Activated gamma-delta T cell treated with Interleukin-2 at 50 U/mL for 16 hours (primary cell): ENCODE measurements at regions not wholly inside any gene's neighbourhood (a gene's known extent, or its start where the extent isn't known, plus 50 kb on each side); places are given as distances from the start of the nearest gene placed in this dataset.
"Not testable (repeated sequence)": the region's sequence is repeated elsewhere in the genome, so short reads cannot be mapped to it uniquely, and the experiment has no call there.

Source experiments
- DNase-seq: peaks from one replicate; pipeline ENCODE4 v3.0.0-alpha.2; 2020

DNA sequence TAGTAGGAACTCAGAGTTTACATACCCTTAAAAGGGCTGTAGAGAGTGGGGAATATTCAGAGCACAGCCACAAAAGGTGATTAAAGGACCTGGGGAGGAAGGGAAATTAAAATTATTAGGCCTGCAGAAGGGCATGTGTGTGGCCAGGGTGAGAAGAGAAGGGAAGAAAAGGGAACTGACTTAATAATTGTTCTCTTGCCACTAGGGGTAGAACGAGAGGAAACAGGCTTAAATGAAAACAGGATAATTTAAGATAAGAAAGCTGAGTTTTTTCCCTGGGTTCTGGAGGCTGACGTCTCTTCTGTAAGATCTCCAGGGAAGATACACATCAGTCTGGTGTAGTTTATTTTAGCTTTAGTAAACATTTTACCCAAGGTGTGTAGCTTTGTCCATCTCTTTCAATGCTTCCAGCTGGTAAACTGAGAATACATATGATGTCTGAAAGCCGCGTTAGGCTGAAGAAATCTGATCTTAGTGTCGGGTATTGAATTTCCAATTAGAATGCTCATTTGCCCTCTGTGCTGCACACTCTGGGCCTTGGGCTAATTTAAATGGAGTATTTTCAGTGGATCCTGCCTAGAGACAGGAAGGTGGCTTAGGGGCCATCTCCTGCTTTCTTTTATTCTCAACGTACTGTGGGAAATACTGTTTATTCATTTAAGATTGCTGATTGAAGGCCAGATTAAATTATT, 416.8 kb downstream of the TMEM38B start:
- no peak for DNase-seq

GRCh38 chr9:106112935-106113334, 418.6 kb downstream of the TMEM38B start:
- no peak for DNase-seq

GRCh38 chr9:106119176-106119575, 424.8 kb downstream of the TMEM38B start:
- no peak for DNase-seq

- no peak for DNase-seq
These were observed 425.7 kb downstream of the TMEM38B start for GRCh38 chr9:106120071-106120470.

DNA sequence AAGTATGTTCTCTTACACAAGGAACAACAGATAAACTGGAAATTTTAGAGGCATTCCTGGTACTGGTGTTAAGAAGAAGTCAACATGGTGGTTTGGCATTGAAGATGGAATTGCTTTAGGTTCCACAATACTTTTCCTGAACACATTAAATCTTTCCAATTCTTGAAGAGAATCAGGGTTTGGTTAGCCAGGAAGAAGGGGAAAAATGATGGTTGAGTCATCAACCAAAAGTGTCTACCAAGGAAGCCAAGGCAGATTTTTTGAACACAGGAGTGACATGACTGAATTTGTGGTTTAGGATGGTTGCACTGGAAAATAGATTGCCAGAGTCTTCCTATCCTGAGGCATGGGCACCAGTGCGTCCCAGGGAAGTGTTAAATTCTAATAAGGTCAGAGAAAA, 433.4 kb downstream of the TMEM38B start:
- no peak for DNase-seq

GRCh38 chr9:106130374-106130773, 436.0 kb downstream of the TMEM38B start:
- DNase-seq = no peak

- no peak for DNase-seq
These were observed 449.4 kb downstream of the TMEM38B start for GRCh38 chr9:106143781-106144180.

GRCh38 chr9:106146066-106146840, 451.9 kb downstream of the TMEM38B start:
- no peak for DNase-seq

DNA sequence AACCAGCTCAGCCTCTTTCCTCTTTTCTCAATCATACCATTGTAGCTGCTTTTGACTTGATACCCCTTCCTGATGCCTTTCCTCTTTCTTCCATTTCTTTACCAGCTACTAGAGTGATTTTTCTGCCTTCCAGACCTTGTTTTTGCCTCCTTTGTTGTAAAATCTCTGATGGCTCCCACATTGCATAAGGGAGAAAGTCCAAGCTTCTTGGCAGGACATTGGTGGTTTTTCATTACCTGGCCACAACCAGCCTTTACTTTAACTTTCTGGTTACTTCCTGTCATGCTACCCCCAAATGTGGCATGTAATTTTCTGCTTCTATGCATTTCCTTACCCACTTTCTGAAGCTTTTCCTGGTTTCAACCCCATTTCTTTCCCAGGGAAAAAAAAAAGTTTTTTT, 452.5 kb downstream of the TMEM38B start:
- no peak for DNase-seq

- no peak for DNase-seq
These were observed 455.6 kb downstream of the TMEM38B start for GRCh38 chr9:106149956-106150355.

DNA sequence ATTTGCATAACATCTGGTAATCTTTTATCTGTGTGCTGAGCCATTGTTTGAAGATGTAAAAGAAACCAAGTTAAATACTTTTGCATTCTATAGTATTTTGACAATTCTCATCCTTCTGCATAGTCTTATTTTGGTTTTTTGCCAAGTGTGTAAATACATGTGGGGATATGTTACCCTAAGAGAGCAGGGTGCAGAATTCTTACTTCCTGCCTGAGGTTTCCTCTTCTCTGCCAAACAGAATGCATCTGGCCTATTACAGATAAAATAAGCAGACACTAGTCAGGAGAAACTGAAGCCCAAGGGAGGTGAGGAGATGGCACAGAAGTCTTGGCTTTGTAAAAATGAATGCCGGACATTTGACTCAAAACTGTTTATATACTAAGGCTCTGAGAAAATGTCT, 462.1 kb downstream of the TMEM38B start:
- DNase-seq = no peak

DNA sequence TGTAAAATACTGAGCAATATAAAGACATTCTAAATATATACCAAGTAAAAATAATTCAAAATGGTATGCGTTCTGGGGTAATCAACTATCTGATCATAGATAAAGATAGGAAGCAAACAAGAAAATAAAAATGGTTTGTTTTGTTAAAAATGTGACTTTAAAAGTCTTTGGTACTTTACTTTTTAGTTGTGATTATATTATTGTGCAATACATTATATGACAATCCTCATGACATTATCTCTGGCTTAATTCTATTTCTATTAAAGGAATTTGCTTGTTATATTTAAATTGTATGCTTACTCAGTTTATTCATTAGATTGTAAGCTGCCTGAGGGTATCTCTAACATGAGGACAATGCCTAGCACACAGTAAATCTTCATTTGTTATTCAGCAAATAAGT, 477.9 kb downstream of the TMEM38B start:
- DNase-seq = no peak

- no peak for DNase-seq
These were observed 480.0 kb downstream of the TMEM38B start for GRCh38 chr9:106174346-106174745.

- DNase-seq = no peak
These were observed 482.9 kb downstream of the TMEM38B start for GRCh38 chr9:106177216-106177615.

DNA sequence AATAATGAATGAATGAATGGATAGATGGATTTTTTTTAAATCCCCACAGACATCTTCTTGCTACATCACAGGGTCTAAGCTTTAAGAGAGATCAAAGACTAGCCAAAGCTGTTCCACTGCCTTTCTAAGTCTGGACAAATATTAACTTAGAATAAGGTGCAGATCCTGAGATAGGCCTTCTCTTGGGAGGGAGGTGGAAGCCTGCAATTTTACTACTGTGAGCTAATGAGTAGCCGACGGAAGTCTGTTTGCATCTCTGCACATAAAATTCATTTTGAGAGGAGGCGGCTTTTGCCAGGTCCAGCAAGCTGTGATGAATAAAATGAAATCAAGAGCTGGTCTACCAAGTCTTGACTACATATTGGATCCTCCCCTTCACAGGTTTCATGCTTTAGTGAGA, 484.9 kb downstream of the TMEM38B start:
- no peak for DNase-seq

GRCh38 chr9:106203815-106204516, 509.6 kb downstream of the TMEM38B start:
- not testable (repeated sequence) for DNase-seq

GRCh38 chr9:106207298-106207697, 513.0 kb downstream of the TMEM38B start:
- DNase-seq = no peak

DNA sequence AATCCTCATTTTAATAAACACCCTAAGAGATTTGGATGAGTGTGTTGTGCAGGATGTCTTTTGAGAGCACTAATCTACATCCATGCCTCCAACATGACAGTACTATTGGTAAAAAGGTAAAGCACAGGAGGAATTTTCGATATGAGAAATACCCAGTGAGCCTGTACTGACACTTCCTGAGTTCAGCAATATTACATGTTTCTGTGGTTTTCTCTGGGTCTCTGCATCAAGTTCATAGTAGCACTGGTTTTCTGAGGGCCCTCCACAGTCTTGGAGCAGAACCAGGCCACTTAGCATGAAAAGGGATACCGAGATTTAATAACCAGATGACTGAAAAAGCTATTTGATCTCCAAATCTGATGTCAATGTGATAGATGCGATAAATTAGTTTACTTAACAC, 524.1 kb downstream of the TMEM38B start:
- no peak for DNase-seq

DNA sequence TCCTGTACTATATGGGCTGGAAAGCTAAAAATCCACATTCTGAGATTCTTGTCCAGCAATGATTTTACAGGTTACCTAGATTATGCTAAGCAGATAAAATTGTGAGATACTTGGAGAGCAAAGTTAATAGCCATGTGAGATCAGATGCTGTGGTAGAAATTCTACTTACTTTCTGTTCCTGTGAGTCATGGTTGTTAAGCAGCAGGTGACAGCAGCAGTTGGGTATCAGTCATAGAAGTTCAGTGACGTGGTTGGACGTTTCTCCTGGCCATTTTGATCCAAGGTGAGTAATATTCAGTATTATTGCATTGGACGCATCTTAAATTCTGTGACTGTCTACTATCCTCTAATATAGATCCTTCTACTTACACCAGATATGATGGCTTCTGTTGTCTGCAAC, 524.5 kb downstream of the TMEM38B start:
- DNase-seq = no peak

GRCh38 chr9:106220415-106220814, 526.1 kb downstream of the TMEM38B start:
- no peak for DNase-seq

GRCh38 chr9:106228861-106229260, 534.5 kb downstream of the TMEM38B start:
- DNase-seq = no peak

DNA sequence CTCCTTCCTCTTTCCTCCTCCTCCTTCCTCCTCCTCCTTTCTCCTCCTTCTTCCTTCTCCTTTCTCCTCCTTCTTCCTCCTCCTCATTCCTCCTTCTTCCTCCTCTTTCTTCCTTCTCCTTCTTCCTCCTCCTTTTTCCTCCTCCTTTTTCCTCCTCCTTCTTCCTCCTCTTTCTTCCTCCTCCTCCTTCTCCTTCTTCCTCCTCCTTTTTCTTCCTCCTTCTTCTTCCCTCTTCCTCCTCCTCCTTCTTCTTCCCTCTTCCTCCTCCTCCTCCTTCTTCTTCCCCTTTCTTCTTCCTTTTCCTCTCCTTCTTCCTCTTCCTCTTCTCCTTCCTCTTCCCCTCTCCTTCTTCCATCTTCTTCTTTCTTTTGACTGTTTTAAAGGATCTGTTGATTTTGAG, 538.8 kb downstream of the TMEM38B start:
- no peak for DNase-seq

DNA sequence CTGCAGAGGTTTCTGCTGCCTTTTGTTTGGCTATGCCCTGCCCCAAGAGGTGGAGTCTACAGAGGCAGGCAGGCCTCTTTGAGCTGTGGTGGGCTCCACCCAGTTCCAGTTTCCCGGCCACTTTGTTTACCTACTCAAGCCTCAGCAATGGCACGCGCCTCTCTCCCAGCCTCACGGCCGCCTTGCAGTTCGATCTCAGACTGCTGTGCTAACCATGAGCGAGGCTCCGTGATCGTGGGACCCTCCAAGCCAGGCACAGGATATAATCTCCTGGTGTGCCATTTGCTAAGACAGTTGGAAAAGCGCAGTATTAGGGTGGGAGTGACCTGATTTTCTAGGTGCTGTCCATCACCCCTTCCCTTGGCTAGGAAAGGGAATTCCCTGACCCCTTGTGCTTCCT, 566.6 kb downstream of the TMEM38B start:
- DNase-seq = not testable (repeated sequence)

GRCh38 chr9:106277966-106278365, 583.6 kb downstream of the TMEM38B start:
- DNase-seq = no peak
